ENCODE measurements at regions not wholly inside any gene's neighbourhood (a gene's known extent, or its start where the extent isn't known, plus 50 kb on each side); places are given as distances from the start of the nearest gene placed in this dataset.

DNA sequence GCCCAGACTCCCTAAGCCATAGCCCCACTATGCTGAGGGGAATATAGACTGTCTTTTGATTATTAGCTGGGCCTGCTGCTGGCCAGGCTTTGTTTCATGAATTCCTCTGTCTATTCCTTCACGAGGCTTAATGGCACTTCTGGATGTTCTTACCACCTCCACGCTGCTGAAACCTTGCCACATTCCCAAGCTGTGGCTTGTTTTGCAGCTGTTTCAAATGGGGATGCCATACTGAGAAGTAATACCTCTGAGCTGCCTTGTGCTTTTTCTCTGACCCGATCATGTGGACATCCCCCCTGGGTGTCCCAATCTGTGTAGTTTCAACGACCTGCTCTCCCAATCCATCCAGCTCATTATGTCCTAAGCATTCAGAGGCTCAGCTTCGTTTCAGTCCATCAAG lies 114.1 kb downstream of the ICOS start:
- TF ChIP-seq, protein P1, sequence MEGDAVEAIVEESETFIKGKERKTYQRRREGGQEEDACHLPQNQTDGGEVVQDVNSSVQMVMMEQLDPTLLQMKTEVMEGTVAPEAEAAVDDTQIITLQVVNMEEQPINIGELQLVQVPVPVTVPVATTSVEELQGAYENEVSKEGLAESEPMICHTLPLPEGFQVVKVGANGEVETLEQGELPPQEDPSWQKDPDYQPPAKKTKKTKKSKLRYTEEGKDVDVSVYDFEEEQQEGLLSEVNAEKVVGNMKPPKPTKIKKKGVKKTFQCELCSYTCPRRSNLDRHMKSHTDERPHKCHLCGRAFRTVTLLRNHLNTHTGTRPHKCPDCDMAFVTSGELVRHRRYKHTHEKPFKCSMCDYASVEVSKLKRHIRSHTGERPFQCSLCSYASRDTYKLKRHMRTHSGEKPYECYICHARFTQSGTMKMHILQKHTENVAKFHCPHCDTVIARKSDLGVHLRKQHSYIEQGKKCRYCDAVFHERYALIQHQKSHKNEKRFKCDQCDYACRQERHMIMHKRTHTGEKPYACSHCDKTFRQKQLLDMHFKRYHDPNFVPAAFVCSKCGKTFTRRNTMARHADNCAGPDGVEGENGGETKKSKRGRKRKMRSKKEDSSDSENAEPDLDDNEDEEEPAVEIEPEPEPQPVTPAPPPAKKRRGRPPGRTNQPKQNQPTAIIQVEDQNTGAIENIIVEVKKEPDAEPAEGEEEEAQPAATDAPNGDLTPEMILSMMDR (IDR thresholded peaks at IDR 0.05; ENCODE audit: insufficient read depth, low read depth, low read length), result no peak
- TF ChIP-seq EZH2 (IDR thresholded peaks at IDR 0.05; ENCODE audit: insufficient read depth, low read length), result no peak
